Left forelimb (tissue), 1 donor: ENCODE measurements at regions not wholly inside any gene's neighbourhood (a gene's known extent, or its start where the extent isn't known, plus 50 kb on each side); places are given as distances from the start of the nearest gene placed in this dataset.
"Not testable (repeated sequence)": the region's sequence is repeated elsewhere in the genome, so short reads cannot be mapped to it uniquely, and the experiment has no call there.

Experiments
- DNase-seq: peaks from one replicate; pipeline ENCODE4 v3.0.0-alpha.2; 2018; ENCODE audit warnings: low spot score

DNA sequence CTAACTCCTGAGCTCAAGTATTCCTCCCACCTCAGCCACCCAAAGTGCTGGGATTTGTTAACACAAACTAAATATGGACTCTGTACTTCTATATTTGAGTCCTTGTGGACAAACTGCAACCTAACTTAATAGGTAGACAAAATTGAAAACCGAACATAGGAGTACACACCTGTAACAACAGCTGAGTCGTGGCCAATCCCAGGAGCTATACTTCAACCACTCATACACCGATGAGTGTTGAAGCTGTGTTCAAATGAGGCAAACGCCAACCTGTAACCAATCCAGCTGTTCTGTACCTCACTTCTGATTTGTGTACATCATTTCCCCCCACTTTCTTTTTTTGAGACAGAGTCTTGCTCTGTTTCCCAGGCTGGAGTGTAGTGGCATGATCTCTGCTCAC, 471.5 kb upstream of the C16orf82 start:
- no peak for DNase-seq

DNA sequence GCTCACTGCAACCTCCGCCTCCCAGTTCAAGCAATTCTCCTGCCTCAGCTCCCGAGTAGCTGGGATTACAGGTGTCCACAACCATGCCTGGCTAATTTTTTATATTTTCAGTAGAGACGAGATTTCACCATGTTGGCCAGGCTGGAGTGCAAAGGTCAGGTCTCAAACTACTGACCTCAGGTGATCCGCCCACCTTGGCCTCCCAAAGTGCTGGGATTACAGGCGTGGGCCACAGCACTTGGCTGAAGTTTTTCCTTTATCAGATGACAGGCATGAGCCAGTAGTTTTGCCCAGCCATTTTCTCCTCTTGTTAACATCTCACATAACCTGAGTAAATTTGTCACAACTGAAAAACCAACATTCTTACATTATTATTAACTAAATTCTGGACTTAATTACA, 470.7 kb upstream of the C16orf82 start:
- not testable (repeated sequence) for DNase-seq

DNA sequence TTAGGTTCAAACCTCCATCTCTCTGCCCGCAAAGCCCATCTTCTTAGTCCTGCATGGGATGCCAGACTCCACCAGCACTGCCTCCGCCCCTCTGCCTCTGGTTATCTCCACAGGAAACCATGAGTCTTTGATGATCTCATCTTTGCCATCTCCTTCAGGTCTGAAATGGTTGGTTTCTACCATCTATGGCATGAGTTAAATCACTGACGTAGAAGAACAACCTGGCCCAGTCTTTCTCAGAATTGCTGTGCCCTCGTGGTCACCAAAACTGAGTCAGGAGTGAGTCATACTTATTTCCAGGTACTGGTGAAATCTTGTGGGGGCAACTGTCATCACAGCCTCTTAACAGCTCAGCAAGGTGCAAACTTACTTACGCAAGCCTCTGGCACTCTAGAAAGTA, 468.7 kb upstream of the C16orf82 start:
- no peak for DNase-seq

DNA sequence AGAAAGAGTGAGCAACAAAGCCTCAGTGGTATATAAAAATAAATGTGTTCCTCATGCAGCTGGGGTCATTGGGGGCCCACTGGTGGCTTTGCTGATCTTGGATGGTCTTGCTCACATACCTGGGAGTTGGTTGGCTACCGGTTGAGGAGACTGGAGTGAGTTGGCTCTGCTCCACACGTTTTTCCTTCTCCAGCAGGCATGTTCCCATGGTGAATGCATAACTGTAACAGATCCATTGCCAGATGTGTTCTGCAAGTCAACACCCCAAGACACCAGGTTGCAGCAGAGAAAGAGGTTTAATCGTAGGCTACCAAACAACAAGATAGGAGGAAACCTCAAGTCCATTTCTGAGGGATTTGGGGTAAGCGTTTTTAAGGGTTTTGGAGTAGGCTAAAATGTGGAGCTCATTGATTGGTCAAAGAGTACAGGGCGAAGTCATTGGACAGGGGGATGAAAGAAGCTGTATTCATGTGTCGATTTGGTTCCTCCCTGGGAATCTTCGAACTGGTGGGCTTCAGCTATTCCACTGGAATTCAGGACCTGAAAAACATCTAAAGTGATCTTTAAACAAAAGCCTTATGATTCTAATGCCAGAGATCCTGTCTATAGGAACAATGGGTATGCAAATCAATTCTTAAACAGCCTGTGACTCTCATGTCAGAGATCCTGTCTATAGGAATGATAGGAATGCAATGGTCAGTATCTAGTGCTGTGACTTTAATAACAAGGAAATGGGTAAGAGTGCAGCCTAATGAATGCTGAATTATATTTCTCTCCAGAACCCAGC, 467.5 kb upstream of the C16orf82 start:
- DNase-seq: no peak

DNA sequence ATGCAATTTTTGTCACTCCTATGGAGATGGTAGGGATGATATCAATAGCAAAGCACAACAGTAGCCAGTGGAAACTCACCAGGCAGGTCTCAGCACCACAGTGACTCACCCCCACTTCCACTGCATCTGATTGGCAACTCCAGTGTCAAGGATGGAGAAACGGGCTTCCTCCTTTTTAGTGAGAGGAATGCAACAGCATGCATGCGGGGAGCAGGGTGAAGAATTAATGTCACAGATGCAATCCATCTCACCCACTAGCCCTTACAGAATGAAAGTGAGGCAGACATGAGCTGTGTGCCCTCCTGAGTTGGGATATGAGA, 467.0 kb upstream of the C16orf82 start:
- DNase-seq: no peak

DNA sequence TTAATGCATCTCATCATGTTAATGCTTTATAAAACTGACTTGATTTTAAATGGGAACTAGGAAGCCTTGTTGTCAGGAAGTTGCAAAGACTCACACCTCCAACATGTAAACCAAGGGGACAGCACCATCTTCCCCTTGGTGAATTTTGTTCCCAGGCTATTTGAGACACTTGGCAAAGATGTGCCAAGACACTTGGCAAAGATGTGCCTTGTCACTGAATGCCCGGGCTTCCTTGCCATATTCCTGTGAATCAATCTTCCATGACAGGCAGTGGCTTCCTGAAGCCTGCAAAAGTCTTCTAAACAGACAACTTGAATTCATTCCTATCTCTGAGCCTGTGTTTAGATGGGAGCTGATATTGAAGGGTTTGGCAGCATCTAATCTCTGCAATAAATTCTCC, 465.4 kb upstream of the C16orf82 start:
- DNase-seq: no peak

DNA sequence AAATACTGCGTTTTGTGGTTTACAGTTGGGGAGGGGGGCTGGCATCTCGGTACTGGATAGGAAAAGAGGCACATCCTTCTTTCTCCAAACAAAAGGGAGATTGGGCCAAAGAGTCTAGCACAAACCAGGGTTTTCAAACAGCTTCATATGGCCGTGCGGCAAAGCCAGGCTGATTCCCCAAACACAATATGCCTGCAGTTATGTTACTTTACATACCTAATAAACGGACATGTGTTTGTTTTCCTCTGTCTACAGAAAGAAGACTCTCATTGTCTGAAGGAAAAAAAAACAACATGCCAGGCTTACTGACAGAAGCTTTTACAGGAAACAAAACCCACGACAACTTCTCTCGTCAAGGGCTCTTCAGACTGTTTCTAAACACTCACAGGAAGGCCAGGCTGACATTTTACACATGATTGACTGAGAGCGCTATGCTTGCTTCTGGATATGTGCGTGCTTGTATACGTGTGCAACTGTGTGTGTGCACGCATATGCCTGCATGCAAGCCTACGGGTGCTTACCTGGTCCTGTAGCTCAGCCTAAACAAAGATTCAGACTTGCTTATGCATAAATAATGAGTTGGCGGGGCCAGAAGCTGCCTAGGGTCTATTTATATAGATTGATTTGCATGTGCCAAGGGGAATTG, 461.0 kb upstream of the C16orf82 start:
- DNase-seq: no peak

DNA sequence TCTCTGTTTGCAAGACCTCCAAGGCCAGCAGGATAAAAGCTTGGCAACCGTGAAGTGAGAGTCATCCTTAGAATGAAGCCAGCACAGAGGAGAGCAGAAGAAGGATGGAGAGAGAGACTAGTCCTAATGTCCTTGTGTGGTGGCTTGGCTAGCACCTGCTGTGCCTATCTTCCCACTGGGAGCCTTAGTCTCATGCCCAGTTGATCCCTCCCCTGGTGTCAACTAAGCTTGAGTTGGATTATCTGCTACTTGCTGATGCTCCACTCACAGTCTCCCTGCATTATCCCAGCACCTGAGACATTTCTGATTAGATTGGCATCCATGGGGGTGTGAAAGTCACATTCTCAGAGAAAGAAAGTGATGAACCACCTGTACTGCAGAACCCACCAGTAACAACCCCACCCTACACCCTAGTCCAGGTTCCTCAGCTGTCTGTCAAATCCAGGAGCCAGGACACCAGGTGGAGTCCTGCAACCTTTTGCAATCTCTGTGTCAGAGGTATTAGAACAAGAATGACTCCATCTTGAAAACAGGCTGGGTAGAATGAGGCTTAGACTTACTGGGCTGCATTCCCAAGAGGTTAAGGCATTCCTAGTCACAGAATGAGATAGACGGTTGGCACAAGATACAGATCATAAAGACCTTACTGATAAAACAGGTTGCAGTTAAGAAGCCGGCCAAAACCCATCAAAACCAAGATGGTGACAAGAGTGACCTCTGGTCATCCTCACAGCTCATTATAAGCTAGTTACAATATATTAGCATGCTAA, 460.2 kb upstream of the C16orf82 start:
- DNase-seq: no peak

DNA sequence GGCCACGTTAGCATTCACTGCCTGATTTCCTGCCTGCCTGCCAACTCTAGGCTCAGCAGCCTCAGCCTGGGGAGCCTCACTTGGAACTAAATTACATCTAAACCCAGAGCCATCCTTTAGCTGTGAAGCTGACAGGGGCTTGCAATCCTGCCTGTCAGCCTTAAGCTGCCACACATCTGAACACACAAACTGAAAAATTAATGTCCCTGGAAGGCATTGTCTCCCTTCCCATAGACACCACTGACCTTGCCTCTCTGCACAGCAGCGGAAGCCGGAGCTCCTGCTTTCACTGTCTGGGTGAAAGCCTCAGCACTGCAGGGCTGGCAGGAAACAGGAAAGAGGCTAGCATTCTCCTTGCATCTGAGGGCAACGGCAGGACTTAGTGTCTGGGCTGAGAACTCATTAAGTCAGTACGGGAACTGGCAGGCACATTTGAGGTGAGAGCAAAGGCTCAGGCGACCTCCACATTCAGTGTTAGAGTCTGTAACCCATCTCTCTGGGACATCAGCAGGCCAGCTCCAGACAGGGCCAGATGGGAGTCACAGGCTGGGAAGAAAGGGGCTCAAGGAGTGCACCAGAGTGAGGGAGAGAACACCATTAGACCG, 452.4 kb upstream of the C16orf82 start:
- DNase-seq: no peak

DNA sequence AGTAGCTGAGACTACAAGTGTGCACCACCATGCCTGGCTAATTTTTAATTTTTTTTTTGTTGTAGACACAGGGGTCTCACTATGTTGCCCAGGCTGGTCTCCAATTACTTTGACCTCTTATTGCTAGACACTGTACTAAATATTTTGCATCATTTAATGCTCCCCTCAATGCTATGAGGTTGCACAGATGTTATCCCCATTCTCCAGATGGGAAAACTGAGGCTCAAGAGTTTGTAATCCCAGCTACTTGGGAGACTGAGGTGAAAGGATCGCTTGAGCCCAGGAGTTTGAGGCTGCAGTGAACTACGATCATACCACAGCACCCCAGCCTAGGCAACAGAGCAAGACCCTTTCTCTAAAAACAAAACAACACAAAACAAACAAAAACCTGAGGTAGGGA, 443.3 kb upstream of the C16orf82 start:
- DNase-seq: no peak

DNA sequence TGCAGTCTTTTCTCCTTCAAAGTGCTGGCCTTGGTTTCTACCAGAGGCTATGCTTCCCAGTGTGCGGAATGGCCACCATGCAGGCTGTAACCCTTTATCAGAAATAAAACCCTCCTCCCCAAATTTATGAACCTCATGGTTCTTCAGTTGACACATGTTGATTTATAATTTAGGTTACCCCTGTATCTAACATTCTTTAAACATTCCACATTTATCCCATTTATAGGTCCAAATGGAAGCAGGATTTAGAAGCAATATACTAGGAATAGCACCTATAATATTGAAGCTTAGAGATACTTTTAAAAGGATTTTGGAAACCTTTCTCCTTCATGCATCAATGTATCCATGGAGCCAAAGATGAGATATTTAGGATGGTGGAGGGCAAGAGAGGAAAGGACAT, 438.8 kb upstream of the C16orf82 start:
- DNase-seq: no peak

DNA sequence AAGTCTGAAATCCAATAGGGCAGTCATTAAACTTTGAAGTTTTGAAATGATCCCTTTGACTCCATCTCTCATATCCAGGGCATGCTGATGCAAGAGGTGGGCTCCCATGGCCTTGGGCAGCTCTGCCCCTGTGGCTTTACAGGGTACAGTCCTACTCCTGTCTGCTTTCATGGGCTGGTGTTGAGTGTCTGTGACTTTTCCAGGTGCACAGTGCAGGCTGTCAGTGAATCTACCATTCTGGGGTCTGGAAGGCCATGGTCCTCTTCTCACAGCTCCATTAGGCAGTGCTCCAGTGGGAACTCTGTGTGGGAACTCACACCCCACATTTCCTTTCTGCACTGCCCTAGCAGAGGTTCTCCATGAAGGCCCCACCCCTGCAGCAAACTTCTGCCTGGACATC, 435.4 kb upstream of the C16orf82 start:
- DNase-seq: not testable (repeated sequence)

DNA sequence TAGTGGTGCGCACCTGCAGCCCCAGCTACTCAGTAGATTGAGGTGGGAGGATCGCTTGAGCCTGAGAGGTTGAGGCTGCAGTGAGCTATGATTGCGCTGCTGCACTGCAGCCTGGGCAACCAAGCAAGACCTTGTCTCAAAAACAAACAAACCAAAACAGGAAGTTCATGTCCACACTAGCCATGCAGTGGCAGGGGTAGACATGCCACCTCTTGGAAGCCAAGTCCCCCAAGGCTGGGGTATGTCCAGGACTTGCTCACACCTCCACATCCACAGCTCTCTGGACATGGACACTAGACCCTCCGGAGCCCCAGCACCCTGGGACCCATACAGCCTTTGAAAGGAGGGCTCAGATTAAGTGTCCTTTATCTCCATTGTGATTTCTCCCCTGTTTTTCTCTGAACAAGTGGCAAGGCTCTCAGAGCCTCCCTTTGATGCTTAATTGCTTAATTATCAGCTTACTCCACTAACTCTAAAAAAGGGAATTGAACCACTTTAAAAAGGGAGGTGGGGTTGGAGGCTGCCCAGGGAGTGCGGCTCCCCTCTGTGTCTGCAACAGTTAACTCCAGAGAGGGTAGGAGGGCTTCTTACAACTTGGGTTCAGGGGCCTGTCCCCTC, 424.6 kb upstream of the C16orf82 start:
- DNase-seq: no peak

DNA sequence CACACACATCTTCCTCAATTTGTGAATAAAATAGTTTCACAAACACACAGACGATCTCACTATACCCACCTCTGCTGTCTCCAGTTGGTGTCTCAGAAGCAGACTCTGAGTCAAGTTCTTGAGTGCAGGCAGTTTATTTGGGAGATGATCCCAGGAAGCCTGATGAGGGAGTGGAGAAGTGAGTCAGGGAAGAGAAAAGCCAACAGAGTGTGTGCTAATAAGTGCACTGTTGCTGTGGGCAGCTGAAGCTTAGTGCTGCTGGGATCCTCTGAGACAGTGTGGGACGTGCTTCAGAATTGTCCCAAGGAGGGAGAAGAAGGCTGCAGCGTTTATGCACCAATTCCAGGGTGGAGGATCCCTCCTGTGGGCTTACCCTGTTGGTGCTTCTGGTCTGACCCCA, 423.2 kb upstream of the C16orf82 start:
- DNase-seq: no peak

DNA sequence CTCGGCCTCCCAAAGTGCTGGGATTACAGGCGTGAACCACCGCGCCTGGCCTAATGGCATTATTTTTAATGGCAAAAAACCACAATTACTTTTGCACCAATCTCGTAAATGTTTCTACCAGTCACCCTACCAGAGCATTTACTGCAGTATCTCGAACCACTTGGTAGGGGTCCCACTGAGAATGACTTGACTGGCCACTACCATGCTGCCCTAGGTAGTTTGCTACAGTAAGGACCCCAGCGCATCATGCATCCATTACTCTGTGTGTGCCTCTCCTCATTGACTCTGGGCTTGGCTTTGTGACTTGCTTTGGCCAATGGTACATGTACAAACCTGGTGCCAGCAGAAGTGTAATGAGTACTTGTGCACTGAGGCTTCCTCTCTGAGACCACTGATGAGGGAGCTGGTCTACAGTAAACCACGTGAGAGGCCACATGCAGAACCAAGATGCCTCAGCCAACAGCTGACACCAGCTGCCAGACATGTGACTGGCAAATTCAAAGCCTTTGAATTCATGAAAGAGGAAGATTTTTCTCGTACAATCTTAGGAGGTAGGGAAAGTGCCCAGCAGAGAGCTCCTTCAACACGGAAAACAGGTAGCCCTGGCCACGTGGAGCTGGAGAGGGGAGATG, 421.7 kb upstream of the C16orf82 start:
- no peak for DNase-seq

DNA sequence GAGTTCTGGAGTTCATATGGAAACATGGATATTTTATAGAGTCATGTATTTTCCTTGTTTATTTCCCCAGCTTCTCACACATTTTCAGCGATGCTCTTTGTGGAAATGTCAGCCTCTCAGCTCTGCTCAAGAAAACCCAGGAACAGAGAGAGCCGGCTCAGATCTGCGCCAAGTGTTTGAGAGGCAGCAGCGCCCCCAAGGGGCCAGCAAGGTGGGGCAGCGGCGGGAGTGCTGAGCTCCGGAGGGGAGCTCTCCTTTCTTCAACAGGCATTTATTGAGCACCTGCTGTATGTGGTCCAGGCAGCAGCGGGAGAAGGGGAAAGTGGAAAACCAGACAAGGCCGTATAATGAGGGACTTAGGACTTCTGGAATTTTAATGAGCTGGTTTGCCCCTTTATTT, 421.1 kb upstream of the C16orf82 start:
- DNase-seq: no peak

DNA sequence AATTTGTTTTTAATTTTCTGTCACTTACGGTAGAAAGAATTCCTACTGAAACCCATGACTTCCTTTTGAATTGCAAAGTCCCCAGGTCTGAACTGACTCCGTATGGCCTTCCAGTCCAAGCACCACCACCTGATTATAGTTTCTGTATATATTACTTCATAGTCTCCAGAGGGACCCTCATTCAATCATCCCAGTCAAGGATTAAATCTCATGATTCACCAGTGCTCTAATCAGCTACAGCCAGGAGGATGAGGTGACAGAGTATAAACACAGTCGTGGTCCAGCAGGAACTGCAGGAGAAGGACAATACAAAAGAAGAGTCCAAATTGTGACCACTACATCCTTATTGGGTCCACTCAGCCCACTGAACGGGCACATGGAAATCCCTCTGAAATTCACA, 418.9 kb upstream of the C16orf82 start:
- DNase-seq: no peak

DNA sequence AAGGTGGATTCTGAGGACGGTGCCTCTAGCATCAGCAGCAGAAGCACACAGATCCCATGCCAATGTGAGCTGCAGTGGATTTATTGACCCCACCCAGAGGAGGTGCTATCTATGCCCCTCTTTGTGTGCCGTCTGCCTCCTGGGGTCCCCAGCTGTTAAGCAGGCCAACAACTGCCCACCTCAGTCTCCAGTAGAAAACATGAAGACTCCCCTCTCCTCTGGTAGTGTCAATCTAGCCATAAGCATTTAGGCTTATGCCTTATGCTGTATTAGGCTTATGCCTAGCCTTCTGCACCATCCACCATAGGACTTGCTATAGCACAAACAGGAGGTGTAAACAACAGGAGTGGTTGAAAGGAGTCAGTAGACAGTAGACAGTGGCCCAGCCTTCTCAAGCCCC, 417.9 kb upstream of the C16orf82 start:
- DNase-seq: no peak

DNA sequence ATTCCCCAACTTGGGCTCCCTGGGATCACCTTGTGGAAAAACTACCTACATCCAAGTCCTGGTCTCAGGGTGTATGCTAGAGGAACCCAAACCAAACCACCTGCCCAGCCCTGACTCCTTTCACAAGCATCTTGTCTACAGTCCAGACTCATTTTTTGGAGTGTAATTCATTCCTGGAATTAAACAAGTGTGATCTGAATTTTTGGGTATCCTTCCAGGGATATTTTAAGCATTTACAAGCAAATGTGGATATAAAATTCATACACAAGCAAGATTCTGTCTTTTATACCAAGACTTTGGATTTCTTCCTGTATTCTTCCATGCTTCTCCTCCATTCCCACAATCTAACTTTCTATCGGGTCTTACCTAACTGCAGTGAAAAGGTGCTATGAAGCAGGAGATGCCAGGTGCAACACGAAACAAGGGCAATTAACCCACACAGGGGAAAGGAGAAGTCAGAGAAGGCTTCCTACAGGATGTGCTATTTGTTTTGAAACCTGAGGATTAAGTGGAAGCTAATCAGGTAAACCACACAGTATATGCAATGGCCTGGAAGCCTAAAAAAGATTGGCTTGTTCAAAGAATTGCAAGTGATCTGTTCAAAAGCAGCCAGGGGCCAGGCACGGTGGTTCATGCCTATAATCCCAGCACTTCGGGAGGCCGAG, 417.2 kb upstream of the C16orf82 start:
- no peak for DNase-seq

DNA sequence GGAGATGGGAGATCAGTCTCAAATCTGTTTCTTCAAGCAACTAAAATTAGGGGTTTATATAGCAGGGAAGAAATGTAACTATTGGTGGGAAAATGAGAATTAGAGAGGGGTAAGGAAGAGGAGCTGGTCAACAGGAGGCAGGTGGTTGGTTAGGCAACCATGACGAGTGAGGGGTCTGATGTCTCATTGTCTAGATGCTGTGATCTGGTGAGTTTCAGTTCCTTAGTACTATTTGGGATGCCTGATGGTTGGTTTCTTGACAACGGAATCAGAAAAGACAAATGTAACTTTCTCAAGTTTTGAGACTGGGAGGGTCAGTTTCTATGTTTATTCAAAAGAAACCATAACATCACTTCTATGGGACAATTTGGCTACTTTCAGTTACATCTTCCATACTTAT, 415.3 kb upstream of the C16orf82 start:
- DNase-seq: no peak

DNA sequence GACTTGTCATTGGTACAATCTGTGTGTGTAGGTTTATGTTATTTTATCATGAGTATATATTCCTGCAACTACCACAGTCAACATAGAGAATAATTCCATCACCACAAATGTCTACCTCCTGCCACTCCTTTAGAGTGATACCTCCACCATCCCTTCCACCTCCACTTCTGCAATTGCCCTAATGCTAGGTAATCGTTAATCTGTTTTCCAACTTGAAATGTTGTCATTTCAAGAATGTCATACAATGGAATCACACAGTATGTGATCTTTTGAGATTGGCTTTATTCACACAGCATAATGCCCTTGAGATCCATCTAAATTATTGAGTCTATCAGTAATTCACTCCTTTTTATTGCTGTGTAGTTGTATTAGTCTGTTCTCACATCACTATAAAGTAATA, 414.8 kb upstream of the C16orf82 start:
- no peak for DNase-seq
